ENCODE measurements at regions not wholly inside any gene's neighbourhood (a gene's known extent, or its start where the extent isn't known, plus 50 kb on each side); places are given as distances from the start of the nearest gene placed in this dataset.

GRCh38 chr10:3648170-3648569 is 136.8 kb downstream of the KLF6 start:
- TF ChIP-seq CTCF (IDR thresholded peaks at IDR 0.05; ENCODE audit: low read depth, low read length) (no peak), POLR2A (IDR thresholded peaks at IDR 0.05; ENCODE audit: extremely low read depth, insufficient read length) (no peak), MYC (IDR thresholded peaks at IDR 0.05; ENCODE audit: low read depth, low read length) (no peak)
